ENCODE measurements at regions not wholly inside any gene's neighbourhood (a gene's known extent, or its start where the extent isn't known, plus 50 kb on each side); places are given as distances from the start of the nearest gene placed in this dataset.
"Not testable (repeated sequence)": the region's sequence is repeated elsewhere in the genome, so short reads cannot be mapped to it uniquely, and the experiment has no call there.

DNA sequence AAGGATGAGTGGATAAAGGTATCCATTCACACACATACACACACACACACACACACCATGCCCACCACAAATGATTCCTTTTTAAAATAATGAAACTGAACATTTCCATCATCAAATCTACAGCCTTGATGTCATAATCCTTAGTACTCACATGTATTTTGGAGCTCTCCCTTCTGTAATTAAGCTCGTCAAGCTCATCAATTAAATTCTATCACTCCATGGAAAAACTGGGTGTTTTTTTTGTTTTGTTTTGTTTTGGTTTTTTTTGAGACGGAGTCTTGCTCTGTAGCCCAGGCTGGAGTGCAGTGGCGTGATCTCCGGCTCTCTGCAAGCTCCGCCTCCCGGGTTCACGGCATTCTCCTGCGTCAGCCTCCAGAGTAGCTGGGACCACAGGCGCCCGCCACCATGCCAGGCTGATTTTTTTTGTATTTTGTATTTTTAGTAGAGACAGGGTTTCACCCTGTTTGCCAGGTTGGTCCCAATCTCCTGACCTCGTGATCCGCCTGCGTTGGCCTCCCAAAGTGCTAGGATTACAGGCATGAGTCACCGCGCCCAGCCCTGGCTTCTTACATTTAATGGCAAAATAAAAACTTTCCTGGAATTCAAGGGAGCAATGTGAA, 78.6 kb upstream of the RGPD4 start:
- H3K27ac ChIP-seq (replicated peaks in 1 of 4), result no peak overlapping the region
- DNase-seq (ENCODE audit: extremely low spot score), result no peak
- 93% methylated on average over 15 of the region's 15 CpGs for WGBS
- no peaks in the 10 kb centered on the region for H3K36me3 ChIP-seq
- H3K27me3 ChIP-seq, result no peaks in the 10 kb centered on the region
- no peak overlapping the region for H3K4me3 ChIP-seq
- H3K4me1 ChIP-seq, result no peaks in the 10 kb centered on the region
- intact Hi-C loops (cut with DNase I), result no loop called here
- no peaks in the 10 kb centered on the region for H3K9me3 ChIP-seq
- TF ChIP-seq POLR2A (IDR thresholded peaks at IDR 0.05; ENCODE audit: low read depth), result no peak
- TF ChIP-seq EP300 (IDR thresholded peaks at IDR 0.05), result no peak
- TF ChIP-seq POLR2AphosphoS5 (IDR thresholded peaks at IDR 0.05), result no peak
- TF ChIP-seq, protein P1, sequence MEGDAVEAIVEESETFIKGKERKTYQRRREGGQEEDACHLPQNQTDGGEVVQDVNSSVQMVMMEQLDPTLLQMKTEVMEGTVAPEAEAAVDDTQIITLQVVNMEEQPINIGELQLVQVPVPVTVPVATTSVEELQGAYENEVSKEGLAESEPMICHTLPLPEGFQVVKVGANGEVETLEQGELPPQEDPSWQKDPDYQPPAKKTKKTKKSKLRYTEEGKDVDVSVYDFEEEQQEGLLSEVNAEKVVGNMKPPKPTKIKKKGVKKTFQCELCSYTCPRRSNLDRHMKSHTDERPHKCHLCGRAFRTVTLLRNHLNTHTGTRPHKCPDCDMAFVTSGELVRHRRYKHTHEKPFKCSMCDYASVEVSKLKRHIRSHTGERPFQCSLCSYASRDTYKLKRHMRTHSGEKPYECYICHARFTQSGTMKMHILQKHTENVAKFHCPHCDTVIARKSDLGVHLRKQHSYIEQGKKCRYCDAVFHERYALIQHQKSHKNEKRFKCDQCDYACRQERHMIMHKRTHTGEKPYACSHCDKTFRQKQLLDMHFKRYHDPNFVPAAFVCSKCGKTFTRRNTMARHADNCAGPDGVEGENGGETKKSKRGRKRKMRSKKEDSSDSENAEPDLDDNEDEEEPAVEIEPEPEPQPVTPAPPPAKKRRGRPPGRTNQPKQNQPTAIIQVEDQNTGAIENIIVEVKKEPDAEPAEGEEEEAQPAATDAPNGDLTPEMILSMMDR (IDR thresholded peaks at IDR 0.05), result no peak

DNA sequence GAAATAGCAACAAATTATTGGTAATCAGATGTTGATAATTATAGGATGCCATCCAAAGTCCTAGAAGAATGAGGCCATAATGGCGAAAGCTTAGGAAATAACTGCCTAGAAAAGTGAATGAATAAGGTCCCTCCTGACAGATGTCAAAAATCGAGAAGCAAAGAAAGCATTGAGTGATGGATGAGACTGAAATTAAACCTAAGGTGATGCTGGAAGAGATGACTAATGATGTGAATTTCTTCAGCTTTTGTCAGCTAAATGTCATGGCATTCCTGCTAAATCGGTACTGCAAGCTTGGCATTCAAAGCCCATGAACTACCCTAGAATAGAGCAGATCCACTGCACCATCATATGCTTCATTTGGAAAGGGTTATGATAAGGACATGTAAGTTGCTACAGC, 74.8 kb upstream of the RGPD4 start:
- Histone ChIP-seq H3K4me1 (no peaks in the 10 kb centered on the region), H3K27me3 (no peaks in the 10 kb centered on the region), H3K27ac (replicated peaks in 1 of 4) (no peak overlapping the region), H3K36me3 (no peaks in the 10 kb centered on the region), H3K4me3 (no peak overlapping the region), H3K9me3 (no peaks in the 10 kb centered on the region)
- TF ChIP-seq POLR2A (IDR thresholded peaks at IDR 0.05; ENCODE audit: low read depth) (no peak), POLR2AphosphoS5 (IDR thresholded peaks at IDR 0.05) (no peak), EP300 (IDR thresholded peaks at IDR 0.05) (no peak)
- TF ChIP-seq, protein P1 (IDR thresholded peaks at IDR 0.05), result no peak
- 81% methylated on average over 3 of the region's 3 CpGs for WGBS
- intact Hi-C loops (cut with DNase I), result no loop called here
- DNase-seq (ENCODE audit: extremely low spot score), result no peak

DNA sequence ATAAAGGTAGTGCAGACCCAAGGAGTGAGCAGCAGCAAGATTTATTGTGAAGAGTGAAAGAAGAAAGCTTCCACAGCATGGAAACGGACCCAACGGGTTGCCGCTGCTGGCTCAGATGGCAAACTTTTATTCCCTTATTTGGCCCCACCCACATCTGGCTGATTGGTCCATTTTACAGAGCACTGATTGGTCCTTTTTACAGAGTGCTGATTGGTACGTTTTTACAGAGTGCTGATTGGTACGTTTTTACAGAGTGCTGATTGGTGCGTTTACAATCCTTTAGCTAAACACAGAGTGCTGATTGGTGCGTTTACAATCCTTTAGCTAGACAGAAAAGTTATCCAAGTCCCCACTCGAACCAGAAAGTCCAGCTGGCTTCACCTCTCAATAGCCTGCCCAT, 72.9 kb upstream of the RGPD4 start:
- DNase-seq (ENCODE audit: extremely low spot score); H3K36me3 ChIP-seq; H3K27me3 ChIP-seq; intact Hi-C loops (cut with DNase I); H3K4me1 ChIP-seq; H3K9me3 ChIP-seq; H3K27ac ChIP-seq (replicated peaks in 1 of 4); H3K4me3 ChIP-seq: not testable (repeated sequence)
- 91% methylated on average over 8 of the region's 8 CpGs for WGBS

DNA sequence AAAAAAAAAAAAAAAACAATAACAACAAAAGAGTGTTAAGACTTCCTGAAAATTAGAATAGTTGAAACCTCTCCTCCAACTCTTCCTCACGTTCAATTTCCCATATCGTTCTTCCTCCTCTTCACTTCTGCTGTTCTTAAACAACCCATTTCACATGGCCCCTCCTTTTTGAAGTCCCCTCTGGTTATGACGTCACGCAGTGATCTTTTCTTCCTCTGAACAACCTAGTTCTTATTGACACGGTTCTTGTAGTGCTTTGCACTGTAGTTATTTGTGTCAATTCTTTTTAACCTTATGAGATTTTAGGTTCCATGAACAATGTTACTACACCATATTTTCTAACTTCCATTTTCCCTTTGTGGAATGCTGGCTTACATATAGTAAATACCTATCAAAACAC, 69.5 kb upstream of the RGPD4 start:
- no peak overlapping the region for H3K4me3 ChIP-seq
- H3K4me1 ChIP-seq, result no peaks in the 10 kb centered on the region
- TF ChIP-seq, protein P1 (IDR thresholded peaks at IDR 0.05), result no peak
- no peak for TF ChIP-seq EP300 (IDR thresholded peaks at IDR 0.05)
- TF ChIP-seq POLR2A (IDR thresholded peaks at IDR 0.05; ENCODE audit: low read depth), result no peak
- no peak for TF ChIP-seq POLR2AphosphoS5 (IDR thresholded peaks at IDR 0.05)
- no peak for DNase-seq (ENCODE audit: extremely low spot score)
- 81% methylated on average over 5 of the region's 5 CpGs for WGBS
- H3K9me3 ChIP-seq, result no peaks in the 10 kb centered on the region
- H3K27me3 ChIP-seq, result no peaks in the 10 kb centered on the region
- H3K36me3 ChIP-seq, result no peaks in the 10 kb centered on the region
- intact Hi-C loops (cut with DNase I), result no loop called here
- H3K27ac ChIP-seq (replicated peaks in 1 of 4), result no peak overlapping the region

DNA sequence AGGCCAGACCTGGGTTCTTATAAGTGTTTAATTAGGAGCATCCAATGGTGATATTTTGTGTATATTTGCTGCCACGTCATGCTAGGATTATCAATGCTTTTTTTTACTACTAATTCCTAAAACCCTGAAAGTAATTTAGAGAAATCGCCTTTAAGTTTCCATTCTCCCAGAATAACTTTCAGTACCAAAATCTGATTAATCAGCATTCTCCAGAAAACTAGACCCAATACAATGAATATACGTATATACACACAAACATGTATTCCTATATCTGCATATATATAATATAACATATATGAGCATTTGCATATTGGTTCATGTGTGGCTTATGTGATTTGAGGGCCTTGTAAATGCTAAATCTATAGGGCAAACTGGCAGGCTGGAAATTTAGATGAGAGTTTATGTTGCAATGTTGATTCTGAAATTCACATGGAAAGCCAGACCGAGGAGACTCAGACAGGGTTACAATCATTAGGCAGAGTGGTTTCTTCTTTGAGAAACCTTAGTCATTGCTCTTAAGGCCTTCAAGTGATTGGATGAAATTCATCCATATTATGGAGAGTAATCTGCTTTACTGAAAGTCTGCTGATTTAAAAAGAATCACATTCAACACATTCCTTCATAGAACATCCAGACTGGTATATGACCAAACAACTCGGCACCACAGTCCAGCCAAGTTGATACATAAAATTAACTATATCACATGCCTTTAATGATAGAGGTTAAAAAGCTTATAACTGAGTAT, 65.9 kb upstream of the RGPD4 start:
- no peaks in the 10 kb centered on the region for H3K9me3 ChIP-seq
- DNase-seq (ENCODE audit: extremely low spot score), result no peak
- H3K4me1 ChIP-seq, result no peaks in the 10 kb centered on the region
- TF ChIP-seq POLR2A (IDR thresholded peaks at IDR 0.05; ENCODE audit: low read depth), result no peak
- no peak for TF ChIP-seq POLR2AphosphoS5 (IDR thresholded peaks at IDR 0.05)
- TF ChIP-seq EP300 (IDR thresholded peaks at IDR 0.05), result no peak
- TF ChIP-seq, protein P1 (IDR thresholded peaks at IDR 0.05), result no peak
- H3K4me3 ChIP-seq, result no peak overlapping the region
- H3K36me3 ChIP-seq, result no peaks in the 10 kb centered on the region
- no peak overlapping the region for H3K27ac ChIP-seq (replicated peaks in 1 of 4)
- no peaks in the 10 kb centered on the region for H3K27me3 ChIP-seq
- 86% methylated on average over 5 of the region's 5 CpGs for WGBS
- intact Hi-C loops (cut with DNase I), result no loop called here

Data from esophagus muscularis mucosa (tissue), 4 donors.